MM.1S (cell line): ENCODE measurements at regions not wholly inside any gene's neighbourhood (a gene's known extent, or its start where the extent isn't known, plus 50 kb on each side); places are given as distances from the start of the nearest gene placed in this dataset.

Experiments
- CTCF ChIP-seq: fragments of 300-600 bp; sonication (generic); IDR thresholded peaks from 2 replicates; pipeline ENCODE4 v1.5.1; 2016; ENCODE audit warnings: antibody characterized with exemption, low read length, mixed read lengths
- EZH2phosphoT487 ChIP-seq: fragments of 300-600 bp; sonication (generic); IDR thresholded peaks from 2 replicates; pipeline ENCODE4 v1.6.1; 2018; ENCODE audit warnings: antibody characterized with exemption, low read length

- TF ChIP-seq CTCF (no peak), EZH2phosphoT487 (no peak)
Measured at GRCh38 chr10:125547010-125547650, 135.8 kb downstream of the TEX36 start.
